Esophagus muscularis mucosa (tissue), 4 donors: ENCODE measurements at regions not wholly inside any gene's neighbourhood (a gene's known extent, or its start where the extent isn't known, plus 50 kb on each side); places are given as distances from the start of the nearest gene placed in this dataset.
"Not testable (repeated sequence)": the region's sequence is repeated elsewhere in the genome, so short reads cannot be mapped to it uniquely, and the experiment has no call there.

ENCODE experiments used
- CTCF ChIP-seq, 3 experiments: fragments of 200-600 bp in 2 of 3; fragments of 450-650 bp in 1 of 3; sonication (generic) in 2 of 3; IDR thresholded peaks; one replicate each; pipeline ENCODE4 v1.5.1; 2017 to 2019; ENCODE audit warnings: antibody characterized with exemption in 3 of 3, mild to moderate bottlenecking in 2 of 3, moderate library complexity in 1 of 3
- EP300 ChIP-seq: sonication (generic); formaldehyde crosslinking; IDR thresholded peaks from one replicate; pipeline ENCODE4 v1.6.1; 2017; ENCODE audit warnings: antibody characterized with exemption
- POLR2A ChIP-seq: fragments of 450-650 bp; IDR thresholded peaks from one replicate; pipeline ENCODE4 v1.6.1; 2017; ENCODE audit warnings: antibody characterized with exemption, moderate library complexity, mild to moderate bottlenecking, low read depth
- POLR2AphosphoS5 ChIP-seq, 2 donors: sonication (generic); formaldehyde crosslinking; IDR thresholded peaks; one replicate each; pipeline ENCODE4 v1.6.1; 2017; ENCODE audit warnings: antibody characterized with exemption in 2 of 2

GRCh38 chrX:109790511-109790910, 57.5 kb upstream of the ACSL4 start:
- TF ChIP-seq POLR2A; CTCF (IDR thresholded peaks at IDR 0.05); POLR2AphosphoS5 (IDR thresholded peaks at IDR 0.05); EP300: not testable (repeated sequence)
